PFSK-1 (cell line): ENCODE measurements at regions not wholly inside any gene's neighbourhood (a gene's known extent, or its start where the extent isn't known, plus 50 kb on each side); places are given as distances from the start of the nearest gene placed in this dataset.

Experiments used
- FOXP2 ChIP-seq: optimal IDR thresholded peaks from 2 replicates; pipeline ENCODE3; 2011; ENCODE audit warnings: borderline replicate concordance, control low read depth, inconsistent platforms; ENCODE audit not compliant: insufficient read depth; ENCODE audit errors: extremely low read length, extremely low read depth
- POLR2AphosphoS5 ChIP-seq: IDR thresholded peaks from 2 replicates; pipeline ENCODE4 v1.6.1; 2012; ENCODE audit warnings: low read depth, mild to moderate bottlenecking, control low read depth, low read length, moderate library complexity
- SIN3A ChIP-seq: IDR thresholded peaks from 2 replicates; pipeline ENCODE4 v1.6.1; 2012; ENCODE audit warnings: mild to moderate bottlenecking, low read length, moderate library complexity, borderline replicate concordance; ENCODE audit not compliant: insufficient read depth
- TAF1 ChIP-seq: IDR thresholded peaks from 2 replicates; pipeline ENCODE4 v1.6.1; 2012; ENCODE audit warnings: low read length, control low read depth, borderline replicate concordance; ENCODE audit not compliant: insufficient read depth
- TF ChIP-seq, protein P1 (sequence below), 2 experiments: IDR thresholded peaks; 2 replicates each; pipeline versions ENCODE4 v1.6.1 to v1.8.0; 2011 to 2012; ENCODE audit warnings: low read depth in 2 of 2, low read length in 2 of 2, control low read depth in 1 of 2, inconsistent platforms in 1 of 2, mild to moderate bottlenecking in 1 of 2, moderate library complexity in 1 of 2; ENCODE audit not compliant: insufficient read depth in 1 of 2

DNA sequence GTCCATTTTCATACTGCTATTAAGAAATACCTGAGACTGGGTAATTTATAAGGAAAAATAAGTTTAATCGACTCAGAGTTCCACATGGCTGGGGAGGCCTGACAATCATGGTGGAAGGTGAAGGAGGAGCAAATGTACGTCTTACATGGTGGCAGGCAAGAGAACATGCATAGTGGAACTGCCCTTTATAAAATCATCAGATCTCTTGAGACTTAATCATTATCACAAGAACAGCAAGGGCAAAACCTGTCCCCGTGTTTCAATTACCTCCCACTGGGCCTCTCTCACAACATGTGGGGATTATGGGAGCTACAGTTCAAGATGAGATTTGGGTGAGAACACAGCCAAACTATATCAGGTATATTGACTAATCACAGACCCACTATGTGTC lies 370.2 kb upstream of the USP24 start:
- no peak for TF ChIP-seq POLR2AphosphoS5
- no peak for TF ChIP-seq SIN3A
- no peak for TF ChIP-seq FOXP2
- TF ChIP-seq, protein P1, sequence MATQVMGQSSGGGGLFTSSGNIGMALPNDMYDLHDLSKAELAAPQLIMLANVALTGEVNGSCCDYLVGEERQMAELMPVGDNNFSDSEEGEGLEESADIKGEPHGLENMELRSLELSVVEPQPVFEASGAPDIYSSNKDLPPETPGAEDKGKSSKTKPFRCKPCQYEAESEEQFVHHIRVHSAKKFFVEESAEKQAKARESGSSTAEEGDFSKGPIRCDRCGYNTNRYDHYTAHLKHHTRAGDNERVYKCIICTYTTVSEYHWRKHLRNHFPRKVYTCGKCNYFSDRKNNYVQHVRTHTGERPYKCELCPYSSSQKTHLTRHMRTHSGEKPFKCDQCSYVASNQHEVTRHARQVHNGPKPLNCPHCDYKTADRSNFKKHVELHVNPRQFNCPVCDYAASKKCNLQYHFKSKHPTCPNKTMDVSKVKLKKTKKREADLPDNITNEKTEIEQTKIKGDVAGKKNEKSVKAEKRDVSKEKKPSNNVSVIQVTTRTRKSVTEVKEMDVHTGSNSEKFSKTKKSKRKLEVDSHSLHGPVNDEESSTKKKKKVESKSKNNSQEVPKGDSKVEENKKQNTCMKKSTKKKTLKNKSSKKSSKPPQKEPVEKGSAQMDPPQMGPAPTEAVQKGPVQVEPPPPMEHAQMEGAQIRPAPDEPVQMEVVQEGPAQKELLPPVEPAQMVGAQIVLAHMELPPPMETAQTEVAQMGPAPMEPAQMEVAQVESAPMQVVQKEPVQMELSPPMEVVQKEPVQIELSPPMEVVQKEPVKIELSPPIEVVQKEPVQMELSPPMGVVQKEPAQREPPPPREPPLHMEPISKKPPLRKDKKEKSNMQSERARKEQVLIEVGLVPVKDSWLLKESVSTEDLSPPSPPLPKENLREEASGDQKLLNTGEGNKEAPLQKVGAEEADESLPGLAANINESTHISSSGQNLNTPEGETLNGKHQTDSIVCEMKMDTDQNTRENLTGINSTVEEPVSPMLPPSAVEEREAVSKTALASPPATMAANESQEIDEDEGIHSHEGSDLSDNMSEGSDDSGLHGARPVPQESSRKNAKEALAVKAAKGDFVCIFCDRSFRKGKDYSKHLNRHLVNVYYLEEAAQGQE (IDR thresholded peaks at IDR 0.05; ENCODE audit: insufficient read depth in 1 of 2, low read depth in 2 of 2, low read length in 2 of 2): no peak
- TF ChIP-seq TAF1: no peak

- TF ChIP-seq TAF1 (no peak), SIN3A (no peak)
- TF ChIP-seq, protein P1 (IDR thresholded peaks at IDR 0.05; ENCODE audit: insufficient read depth in 1 of 2, low read depth in 2 of 2, low read length in 2 of 2): no peak
Observed at GRCh38 chr1:55584526-55585401, 369.6 kb upstream of the USP24 start.

DNA sequence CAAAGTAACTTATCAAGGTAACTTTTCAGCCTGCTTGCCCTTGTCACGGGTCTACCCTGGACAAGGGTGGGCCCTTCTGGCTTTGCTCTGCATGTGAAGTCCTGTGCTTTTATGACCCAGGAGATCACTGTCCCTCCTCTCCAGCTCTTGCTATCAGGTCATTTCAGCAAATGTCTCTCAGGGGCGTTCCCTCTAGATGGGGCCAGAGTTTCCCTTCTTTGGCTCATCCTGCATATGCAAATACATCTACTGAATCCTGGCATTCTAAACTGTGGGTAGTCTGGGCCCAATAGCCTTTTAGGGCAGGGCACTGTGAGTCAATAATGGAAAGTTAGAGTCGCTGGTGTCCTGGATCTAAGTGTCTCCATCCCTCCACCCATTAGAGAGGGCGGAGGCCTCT lies 366.9 kb upstream of the USP24 start:
- TF ChIP-seq FOXP2: no peak
- TF ChIP-seq, protein P1 (IDR thresholded peaks at IDR 0.05; ENCODE audit: insufficient read depth in 1 of 2, low read depth in 2 of 2, low read length in 2 of 2): no peak
- no peak for TF ChIP-seq TAF1
- no peak for TF ChIP-seq POLR2AphosphoS5
- TF ChIP-seq SIN3A: no peak

GRCh38 chr1:55580845-55581332 lies 365.7 kb upstream of the USP24 start:
- TF ChIP-seq TAF1 (no peak), FOXP2 (no peak), POLR2AphosphoS5 (no peak), SIN3A (no peak)
- TF ChIP-seq, protein P1 (IDR thresholded peaks at IDR 0.05; ENCODE audit: insufficient read depth in 1 of 2, low read depth in 2 of 2, low read length in 2 of 2): no peak
